Daoy (cell line): ENCODE measurements at regions not wholly inside any gene's neighbourhood (a gene's known extent, or its start where the extent isn't known, plus 50 kb on each side); places are given as distances from the start of the nearest gene placed in this dataset.

ENCODE experiments used
- DNase-seq: peaks from one replicate; pipeline ENCODE4 v3.0.0-alpha.2; 2015; ENCODE audit warnings: low read depth

DNA sequence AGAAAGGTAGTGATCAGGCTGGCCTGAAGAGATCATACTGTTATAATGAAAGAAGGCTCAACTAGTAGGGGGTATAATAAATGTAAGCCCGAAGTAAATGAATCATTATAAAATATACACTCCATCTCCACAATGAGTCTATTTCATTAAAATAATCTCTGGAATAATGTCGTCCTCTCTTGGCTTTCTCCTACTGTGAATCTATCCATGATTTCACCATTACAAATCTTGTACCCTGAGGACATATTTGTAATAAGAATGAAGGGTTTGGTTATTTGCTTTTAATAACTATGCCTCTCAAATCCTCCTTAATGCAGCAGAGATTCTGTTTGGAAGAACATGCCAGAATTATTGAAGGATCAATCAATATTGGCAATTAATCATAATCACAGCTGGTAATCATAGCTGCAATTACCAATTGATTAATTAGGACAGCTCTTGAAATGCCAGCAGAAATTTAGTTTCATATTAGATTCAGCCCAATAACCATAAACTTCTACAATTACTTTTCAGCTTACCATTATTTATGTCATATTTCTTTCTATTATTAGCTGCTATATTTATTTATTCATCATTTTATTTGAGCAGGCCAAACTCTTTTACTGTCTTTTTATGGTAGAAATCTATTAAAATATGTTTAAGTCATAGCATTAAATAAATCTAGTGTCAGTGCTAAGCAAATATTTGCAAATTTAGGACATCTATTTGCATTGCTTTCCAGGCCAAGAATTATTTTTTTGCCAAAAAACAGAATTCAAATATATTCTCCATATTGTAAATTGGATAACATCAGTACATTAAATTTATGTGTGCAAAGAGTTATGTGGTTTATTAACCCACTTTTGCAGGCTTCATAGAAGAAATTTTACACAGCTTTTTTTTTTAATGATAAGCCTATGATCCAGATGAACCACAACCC, 588.4 kb upstream of the LRRC4C start:
- no peak for DNase-seq

DNA sequence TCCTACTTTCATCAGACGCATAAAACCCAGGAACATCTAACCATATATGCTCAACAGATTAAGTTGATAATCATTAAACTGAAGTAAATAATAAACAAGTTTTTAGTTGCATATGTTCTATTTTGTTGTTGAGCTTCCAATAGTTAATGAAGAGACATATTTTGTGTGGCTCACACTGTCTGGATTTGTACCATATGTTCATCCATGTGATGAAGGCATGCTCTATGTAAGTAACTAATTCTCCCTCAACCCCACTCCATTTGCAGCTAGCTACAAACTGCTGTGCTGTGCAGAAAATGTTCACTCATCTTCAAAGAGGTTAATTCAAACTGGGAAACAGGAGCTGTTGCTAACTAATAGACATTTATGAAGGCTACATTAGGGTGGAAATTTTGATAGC, 589.7 kb upstream of the LRRC4C start:
- no peak for DNase-seq

- DNase-seq, result no peak
These were observed 590.2 kb upstream of the LRRC4C start for GRCh38 chr11:42049650-42050049.

GRCh38 chr11:42054351-42054900, 595.0 kb upstream of the LRRC4C start:
- DNase-seq, result no peak

DNA sequence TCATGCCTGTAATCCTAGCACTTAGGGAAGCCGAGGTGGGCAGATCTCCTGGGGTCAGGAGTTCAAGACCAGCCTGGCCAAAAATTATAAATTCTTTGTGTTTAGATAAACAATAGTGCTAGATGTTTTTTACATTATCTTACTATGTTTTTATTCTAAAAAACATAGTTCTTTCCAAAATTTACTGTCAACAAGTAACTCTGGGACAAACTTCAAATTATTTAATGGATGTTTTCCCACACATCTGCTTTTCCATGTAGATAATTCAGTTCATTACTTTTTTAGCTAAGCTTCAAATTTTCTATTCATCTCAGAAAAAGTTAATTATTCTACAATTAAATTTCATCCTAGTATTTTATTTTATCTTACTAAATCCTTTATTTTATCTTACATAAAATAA, 596.2 kb upstream of the LRRC4C start:
- no peak for DNase-seq

- no peak for DNase-seq
These were observed 599.3 kb upstream of the LRRC4C start for GRCh38 chr11:42058794-42059193.

- no peak for DNase-seq
These were observed 605.7 kb upstream of the LRRC4C start for GRCh38 chr11:42065199-42065598.

DNA sequence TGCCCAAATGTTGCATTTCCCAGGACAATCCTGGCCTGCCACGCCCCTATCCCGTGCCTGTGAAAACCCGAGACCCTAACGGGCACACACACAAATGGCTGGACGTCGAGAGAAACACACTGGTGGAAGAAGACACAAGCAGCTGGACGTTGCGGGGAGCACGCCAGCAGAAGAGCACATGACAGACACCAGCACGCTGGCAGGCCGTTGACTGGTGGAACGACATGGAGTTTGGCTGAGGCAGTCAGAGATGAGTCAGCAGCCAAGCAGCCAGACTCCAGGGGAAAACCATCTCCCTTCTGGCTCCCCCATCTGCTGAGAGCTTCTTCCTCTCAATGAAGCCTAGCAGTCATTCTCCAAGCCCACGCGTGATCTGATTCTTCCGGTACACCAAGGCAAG, 606.7 kb upstream of the LRRC4C start:
- peak; percentile 0 for DNase-seq

DNA sequence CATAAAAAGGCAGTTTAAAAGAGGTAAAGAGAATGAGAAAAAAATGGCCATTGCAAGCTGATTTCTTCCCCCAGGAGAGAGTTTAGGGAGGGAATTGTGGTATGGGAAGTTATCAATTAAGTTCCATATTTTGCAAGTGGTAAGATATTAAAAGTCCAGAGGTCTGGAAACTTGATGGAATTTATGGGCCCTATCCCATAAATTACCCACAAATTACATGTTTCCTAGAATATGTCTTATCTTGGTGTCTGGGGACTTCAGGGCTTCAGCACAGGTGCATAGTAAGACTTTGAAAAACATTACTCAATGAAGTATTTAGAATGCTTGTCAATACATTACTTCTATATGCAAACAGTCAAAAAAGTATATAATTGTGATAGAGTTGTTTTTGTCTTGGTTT, 614.9 kb upstream of the LRRC4C start:
- no peak for DNase-seq

DNA sequence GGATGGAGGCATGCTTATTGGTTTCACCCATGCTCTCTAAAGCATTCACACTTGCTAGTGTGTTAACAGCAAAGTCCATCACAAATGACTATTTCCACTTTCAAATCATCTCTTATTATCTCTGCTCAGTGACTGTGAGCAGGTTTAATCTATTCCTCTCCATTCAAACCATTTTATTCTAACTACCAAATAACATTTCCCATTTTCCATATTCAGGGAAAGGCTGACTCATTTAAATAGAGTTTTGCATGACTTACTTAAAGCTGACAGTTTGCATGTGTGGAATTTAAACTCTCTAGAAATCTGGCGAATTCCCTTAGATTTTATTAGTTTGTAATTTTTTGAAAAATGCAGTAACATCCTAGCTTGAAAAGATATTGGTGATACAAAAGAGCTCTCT, 615.7 kb upstream of the LRRC4C start:
- DNase-seq, result no peak

GRCh38 chr11:42077794-42078193, 618.3 kb upstream of the LRRC4C start:
- DNase-seq, result no peak

- DNase-seq, result no peak
These were observed 626.3 kb upstream of the LRRC4C start for GRCh38 chr11:42085736-42086135.

GRCh38 chr11:42093541-42093940, 634.1 kb upstream of the LRRC4C start:
- DNase-seq, result no peak

- no peak for DNase-seq
These were observed 638.6 kb upstream of the LRRC4C start for GRCh38 chr11:42098075-42098474.

DNA sequence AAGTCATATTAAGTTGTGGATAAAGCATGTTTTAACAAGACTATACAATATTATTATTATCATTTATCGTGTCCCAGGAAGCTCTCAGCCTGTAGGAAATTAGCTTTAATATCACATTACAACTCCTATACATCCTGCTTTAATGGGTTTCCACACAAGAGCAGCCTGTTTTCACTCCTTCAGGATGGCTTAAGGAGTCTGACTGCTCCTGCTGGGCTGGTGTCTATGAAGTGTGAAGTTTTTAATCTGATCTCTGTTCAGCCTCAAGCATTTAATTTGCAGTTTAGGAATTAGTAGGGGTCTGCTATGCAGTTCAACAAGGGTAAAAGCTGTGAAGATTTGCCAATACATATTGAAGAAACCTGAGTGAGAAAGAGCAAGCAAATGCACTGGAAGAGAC, 653.4 kb upstream of the LRRC4C start:
- no peak for DNase-seq

- DNase-seq, result no peak
These were observed 655.5 kb upstream of the LRRC4C start for GRCh38 chr11:42114927-42115326.

- no peak for DNase-seq
These were observed 679.0 kb upstream of the LRRC4C start for GRCh38 chr11:42138454-42138853.

DNA sequence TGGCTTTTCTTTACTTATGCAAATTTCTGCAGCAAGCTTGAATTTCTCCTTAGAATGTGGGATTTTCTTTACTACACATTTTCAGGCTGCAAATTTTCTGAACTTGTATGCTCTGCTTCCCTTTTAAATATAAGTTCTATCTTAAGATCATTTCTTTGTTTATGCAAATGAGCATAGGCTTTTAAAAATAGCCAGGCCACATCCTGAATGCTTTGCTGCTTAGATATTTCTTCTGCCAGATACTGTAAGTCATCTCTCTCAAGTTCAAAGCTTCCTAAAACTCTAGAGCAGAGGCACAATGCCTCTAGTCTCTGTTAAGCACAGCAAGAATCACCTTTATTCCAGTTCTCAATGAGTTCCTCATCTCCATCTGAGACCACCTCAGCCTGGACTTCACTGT, 685.9 kb upstream of the LRRC4C start:
- DNase-seq, result no peak

DNA sequence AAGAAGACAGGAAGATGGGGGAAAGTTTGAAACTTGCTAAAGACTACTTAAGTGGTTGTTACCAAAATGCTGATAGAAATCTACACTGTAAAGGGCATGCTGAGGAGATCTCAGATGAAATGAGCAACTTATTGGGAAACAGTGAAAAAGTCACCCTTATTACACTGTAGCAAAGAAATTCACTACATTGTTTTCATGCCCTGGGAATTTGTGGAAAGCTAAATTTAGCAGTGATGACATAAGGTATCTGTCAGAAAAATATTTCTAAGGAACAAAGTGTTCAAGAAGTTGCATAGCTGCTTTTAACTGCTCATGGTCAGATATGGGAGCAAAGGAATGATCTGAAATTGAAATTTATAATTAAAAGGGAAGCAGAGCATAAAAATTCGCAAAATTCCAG, 702.4 kb upstream of the LRRC4C start:
- DNase-seq, result no peak

- DNase-seq, result no peak
These were observed 709.7 kb upstream of the LRRC4C start for GRCh38 chr11:42169191-42169590.

- no peak for DNase-seq
These were observed 711.1 kb upstream of the LRRC4C start for GRCh38 chr11:42170601-42171000.

DNA sequence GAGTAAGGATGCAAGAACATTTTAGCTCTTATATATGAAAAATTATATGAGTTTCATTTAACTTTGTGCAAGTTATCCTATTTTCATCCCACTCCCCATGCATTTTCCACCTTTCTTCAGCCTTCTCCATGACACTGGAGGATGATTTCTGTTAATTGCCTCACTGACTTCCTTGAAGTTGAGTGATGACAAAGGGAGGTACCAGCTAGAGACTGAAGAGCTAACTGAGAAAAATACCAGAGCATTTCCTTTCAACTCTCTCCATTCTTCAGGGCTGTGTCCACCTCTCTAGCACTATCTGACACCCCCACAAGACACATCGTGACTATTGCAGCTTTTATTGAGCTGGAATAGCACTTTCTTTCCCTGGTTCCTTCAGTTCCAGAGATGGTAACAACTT, 711.6 kb upstream of the LRRC4C start:
- no peak for DNase-seq

DNA sequence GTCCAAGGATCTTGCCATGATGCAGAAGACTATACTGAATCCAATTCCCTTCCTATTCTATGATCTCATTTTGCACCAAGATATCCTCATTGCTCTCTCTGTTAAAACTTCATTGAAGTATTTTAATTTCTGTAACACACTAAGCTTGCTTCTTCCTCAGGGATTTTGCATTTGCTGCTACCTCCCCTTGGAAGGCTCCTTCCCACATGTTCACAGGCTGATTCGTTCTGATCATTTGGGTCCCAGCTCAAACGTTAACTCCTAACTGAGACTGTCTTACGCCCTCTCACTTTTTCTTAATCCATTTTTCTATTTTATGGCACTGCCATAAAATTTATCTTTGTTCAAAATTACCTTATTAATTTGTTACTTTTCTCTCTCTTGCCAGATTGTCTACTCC, 713.0 kb upstream of the LRRC4C start:
- no peak for DNase-seq

- no peak for DNase-seq
These were observed 715.8 kb upstream of the LRRC4C start for GRCh38 chr11:42175203-42175602.
